NB4 (cell line): ENCODE measurements at regions not wholly inside any gene's neighbourhood (a gene's known extent, or its start where the extent isn't known, plus 50 kb on each side); places are given as distances from the start of the nearest gene placed in this dataset.

Experiments used
- DNase-seq: peaks from one replicate; pipeline ENCODE4 v3.0.0; 2010; ENCODE audit warnings: low read depth
- H3K4me3 ChIP-seq: one replicate; pipeline ENCODE4 v1.5.1; 2011; ENCODE audit warnings: mild to moderate bottlenecking, low read depth, low read length, moderate library complexity
- CTCF ChIP-seq: IDR thresholded peaks from one replicate; pipeline ENCODE4 v1.5.1; 2012; ENCODE audit warnings: low read depth, low read length
- MAX ChIP-seq: IDR thresholded peaks from 2 replicates; pipeline ENCODE4 v1.6.1; 2011; ENCODE audit warnings: low read depth, low read length
- MYC ChIP-seq: IDR thresholded peaks from 2 replicates; pipeline ENCODE4 v1.6.1; 2011; ENCODE audit warnings: low read depth, low read length
- POLR2A ChIP-seq: IDR thresholded peaks from 2 replicates; pipeline ENCODE4 v1.6.1; 2011; ENCODE audit warnings: mild to moderate bottlenecking; ENCODE audit not compliant: insufficient read length; ENCODE audit errors: extremely low read depth

- DNase-seq: no peak
- TF ChIP-seq MAX: no peak
- TF ChIP-seq POLR2A: no peak
- TF ChIP-seq CTCF: no peak
- TF ChIP-seq MYC: no peak
- H3K4me3 ChIP-seq: no peak overlapping the region
Observed at GRCh38 chr4:110978761-110979160, 355.9 kb upstream of the PITX2 start.

- DNase-seq: no peak
- TF ChIP-seq POLR2A (no peak), MYC (no peak), MAX (no peak), CTCF (no peak)
- H3K4me3 ChIP-seq: no peak overlapping the region
Observed at GRCh38 chr4:110982486-110982885, 359.6 kb upstream of the PITX2 start.

GRCh38 chr4:110988722-110989121 is 365.8 kb upstream of the PITX2 start:
- no peak overlapping the region for H3K4me3 ChIP-seq
- no peak for DNase-seq
- TF ChIP-seq MYC (no peak), POLR2A (no peak), MAX (no peak), CTCF (no peak)

- TF ChIP-seq MYC (no peak), CTCF (no peak), POLR2A (no peak)
- H3K4me3 ChIP-seq: no peak overlapping the region
- no peak for DNase-seq
Observed at GRCh38 chr4:110989125-110989524, 366.2 kb upstream of the PITX2 start.

GRCh38 chr4:110994781-110995180 is 371.9 kb upstream of the PITX2 start:
- no peak overlapping the region for H3K4me3 ChIP-seq
- DNase-seq: no peak

More at GRCh38 chr4:110994781-110995180, 371.9 kb upstream of the PITX2 start:
- TF ChIP-seq MAX: no peak
- TF ChIP-seq CTCF: no peak
- TF ChIP-seq MYC: no peak
- no peak for TF ChIP-seq POLR2A
